ENCODE measurements at regions not wholly inside any gene's neighbourhood (a gene's known extent, or its start where the extent isn't known, plus 50 kb on each side); places are given as distances from the start of the nearest gene placed in this dataset.

GRCh38 chr9:31774571-31774970 is 609.9 kb upstream of the ACO1 start:
- no peak for TF ChIP-seq CTCF (conservative IDR thresholded peaks at IDR 0.05; ENCODE audit: low read length)
- DNase-seq (ENCODE audit: low read depth) = no peak
- H3K4me3 ChIP-seq (ENCODE audit: low read length) = no peak overlapping the region

DNA sequence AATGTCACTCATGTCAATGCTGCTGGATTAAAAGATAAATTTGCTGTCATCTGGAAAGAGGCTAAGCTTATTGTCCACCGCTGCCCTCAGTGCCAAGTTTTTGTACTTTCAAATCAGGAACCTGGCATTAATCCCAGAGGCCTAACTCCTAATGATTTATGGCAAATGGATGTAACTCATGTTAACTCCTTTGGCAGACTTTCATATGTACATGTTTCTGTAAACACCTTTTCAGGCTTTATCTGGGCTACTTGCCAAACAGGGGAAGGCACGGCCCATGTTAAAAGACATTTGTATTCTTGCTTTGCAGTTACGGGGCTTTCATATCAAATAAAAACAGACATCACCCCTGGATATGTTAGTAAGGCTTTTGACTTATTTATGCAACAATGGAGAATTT is 608.0 kb upstream of the ACO1 start:
- no peak for TF ChIP-seq CTCF (conservative IDR thresholded peaks at IDR 0.05; ENCODE audit: low read length)
- no peak overlapping the region for H3K4me3 ChIP-seq (ENCODE audit: low read length)
- DNase-seq (ENCODE audit: low read depth) = no peak

GRCh38 chr9:31783491-31783890 is 601.0 kb upstream of the ACO1 start:
- DNase-seq (ENCODE audit: low read depth) = no peak
- H3K4me3 ChIP-seq (ENCODE audit: low read length) = no peak overlapping the region
- TF ChIP-seq CTCF (conservative IDR thresholded peaks at IDR 0.05; ENCODE audit: low read length) = no peak

DNA sequence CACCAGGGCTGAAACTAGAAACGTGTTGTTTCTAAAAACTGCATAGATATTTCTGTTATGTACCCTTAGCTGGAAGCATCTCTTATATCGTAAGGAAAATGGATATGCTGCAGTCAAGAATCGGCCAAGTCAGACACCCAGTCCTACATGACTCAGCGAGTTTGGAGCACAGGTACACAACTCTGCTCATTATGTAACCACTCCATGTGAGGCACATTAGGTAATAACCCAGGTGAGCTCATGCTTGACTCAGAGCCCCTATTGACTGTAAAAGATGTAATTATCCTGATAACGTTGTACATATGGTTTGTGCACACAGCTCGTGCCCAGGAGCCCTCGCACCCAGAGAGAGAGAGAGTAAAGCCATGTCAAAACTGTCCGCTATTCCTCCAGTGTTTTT is 593.7 kb upstream of the ACO1 start:
- TF ChIP-seq CTCF (conservative IDR thresholded peaks at IDR 0.05; ENCODE audit: low read length) = no peak
- H3K4me3 ChIP-seq (ENCODE audit: low read length) = no peak overlapping the region
- no peak for DNase-seq (ENCODE audit: low read depth)

DNA sequence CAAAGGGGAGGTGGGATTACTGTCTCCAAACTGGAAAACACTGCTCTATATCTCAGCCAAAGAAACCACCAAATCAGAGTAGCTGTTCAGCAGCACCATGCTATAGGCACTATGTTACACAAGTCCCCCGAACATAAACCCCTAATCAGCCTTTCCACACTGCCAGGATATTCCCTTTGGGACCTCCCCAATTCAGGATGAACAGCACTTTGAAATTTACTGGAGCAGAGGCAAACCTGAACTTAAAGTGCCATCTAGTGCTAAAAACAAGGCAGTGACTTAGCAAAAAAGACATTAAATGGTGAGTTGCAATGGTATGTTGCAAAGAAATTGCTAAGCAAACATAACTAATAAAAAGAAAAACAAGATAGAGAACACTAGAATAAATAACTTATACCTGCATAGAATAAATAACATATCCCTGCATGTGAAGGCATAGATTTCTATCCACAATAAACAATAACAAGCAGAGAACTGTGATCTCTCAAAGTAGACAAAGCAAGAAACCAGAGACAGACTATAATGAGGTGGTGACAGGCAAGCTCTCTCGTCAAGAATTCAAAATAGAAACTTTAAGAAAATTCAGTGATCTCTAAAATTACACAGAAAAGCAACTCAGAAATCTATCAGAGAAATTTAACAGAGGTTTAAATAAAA is 584.4 kb upstream of the ACO1 start:
- H3K4me3 ChIP-seq (ENCODE audit: low read length) = no peak overlapping the region
- DNase-seq (ENCODE audit: low read depth) = no peak
- no peak for TF ChIP-seq CTCF (conservative IDR thresholded peaks at IDR 0.05; ENCODE audit: low read length)

DNA sequence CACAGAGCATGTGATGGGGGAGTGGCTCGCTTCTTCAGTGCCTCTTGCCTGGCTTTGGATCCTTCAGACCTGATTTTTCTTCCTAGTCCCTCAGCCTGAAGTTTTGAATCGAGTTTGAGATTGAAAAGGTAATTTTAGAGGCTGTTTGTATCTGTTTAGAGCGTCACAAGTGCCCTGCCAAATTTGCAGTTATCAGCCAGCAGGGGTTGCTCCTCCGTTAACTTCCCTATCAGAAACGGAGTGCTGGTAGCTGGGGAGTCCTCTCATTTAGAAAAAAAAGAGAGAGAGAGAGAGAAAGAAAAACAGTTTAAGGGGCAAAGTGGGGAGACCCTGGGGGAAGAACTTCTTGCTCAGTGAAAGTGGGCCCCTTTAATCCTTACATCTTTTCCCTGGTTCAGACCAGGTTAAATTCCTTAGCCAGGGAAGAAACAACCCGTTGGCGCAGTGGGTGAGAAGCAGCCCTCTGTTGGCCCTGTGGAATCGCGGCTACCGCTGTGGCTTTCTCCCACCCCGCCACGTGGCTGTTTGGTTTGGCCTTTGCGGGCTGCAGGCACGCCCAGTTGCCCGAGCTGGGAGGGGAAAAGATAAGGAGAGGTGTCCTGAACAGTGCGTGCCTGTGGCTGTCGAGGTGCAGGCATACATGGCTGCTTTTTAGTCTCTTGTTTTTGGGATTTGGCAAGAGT is 576.7 kb upstream of the ACO1 start:
- H3K4me3 ChIP-seq (ENCODE audit: low read length) = no peak overlapping the region
- no peak for TF ChIP-seq CTCF (conservative IDR thresholded peaks at IDR 0.05; ENCODE audit: low read length)
- DNase-seq (ENCODE audit: low read depth) = no peak

DNA sequence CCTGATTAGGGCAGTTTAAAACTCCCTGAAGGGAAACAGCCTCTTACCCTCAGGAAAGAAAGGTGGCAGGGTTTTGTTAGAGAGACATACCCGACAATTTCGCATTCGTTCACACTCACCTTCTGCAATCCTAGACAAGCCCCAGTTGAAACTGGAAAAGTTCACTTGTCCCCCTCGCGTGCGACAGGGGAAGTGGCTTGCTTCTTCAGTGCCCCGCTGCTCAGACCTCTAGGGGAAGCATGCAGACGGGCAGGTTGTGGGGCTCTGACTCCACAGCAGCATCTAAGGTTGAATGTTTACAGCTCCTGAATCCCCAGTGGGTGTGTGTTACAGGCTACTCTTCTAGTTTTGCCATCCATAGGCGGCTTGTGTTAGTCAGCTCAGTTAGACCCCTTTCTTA is 575.7 kb upstream of the ACO1 start:
- DNase-seq (ENCODE audit: low read depth) = no peak
- no peak for TF ChIP-seq CTCF (conservative IDR thresholded peaks at IDR 0.05; ENCODE audit: low read length)
- no peak overlapping the region for H3K4me3 ChIP-seq (ENCODE audit: low read length)

All from AG10803 (cell line).